Activated T-helper 17 cell treated with anti-CD3 and anti-CD28 coated beads, Interleukin-2, amount 50 U/mL, for 72 hours (primary cell): ENCODE measurements at regions not wholly inside any gene's neighbourhood (a gene's known extent, or its start where the extent isn't known, plus 50 kb on each side); places are given as distances from the start of the nearest gene placed in this dataset.

ENCODE experiments used
- ATAC-seq: fragments of 150-1000 bp; cut with Tn5 transposase; replicated peaks from 2 replicates; pipeline ENCODE4 v1.10.0; 2021; ENCODE audit warnings: mild to moderate bottlenecking, moderate library complexity
- H3K27ac Mint-ChIP-seq: one replicate; pipeline ENCODE4 v1.8.0; 2022; ENCODE audit warnings: mixed read lengths
- H3K27me3 Mint-ChIP-seq: one replicate; pipeline ENCODE4 v1.8.0; 2022; ENCODE audit warnings: mixed read lengths
- H3K36me3 Mint-ChIP-seq: one replicate; pipeline ENCODE4 v1.8.0; 2022; ENCODE audit warnings: low read depth, mild to moderate bottlenecking, mixed read lengths
- H3K4me1 Mint-ChIP-seq: one replicate; pipeline ENCODE4 v1.8.0; 2022; ENCODE audit warnings: mixed read lengths
- H3K4me3 Mint-ChIP-seq: one replicate; pipeline ENCODE4 v1.8.0; 2022; ENCODE audit warnings: mild to moderate bottlenecking, mixed read lengths
- H3K9me3 Mint-ChIP-seq: one replicate; pipeline ENCODE4 v1.8.0; 2022; ENCODE audit warnings: mixed read lengths

GRCh38 chr12:58139894-58140293 is 198.5 kb downstream of the ATP23 start:
- no peaks in the 10 kb centered on the region for H3K4me1 Mint-ChIP-seq
- H3K27ac Mint-ChIP-seq = no peak overlapping the region
- no peaks in the 10 kb centered on the region for H3K9me3 Mint-ChIP-seq
- H3K27me3 Mint-ChIP-seq = peaks cover 7% of the 10 kb centered on the region
- no peaks in the 10 kb centered on the region for H3K36me3 Mint-ChIP-seq
- ATAC-seq = no peak
- no peak overlapping the region for H3K4me3 Mint-ChIP-seq

- H3K27me3 Mint-ChIP-seq = peaks cover 7% of the 10 kb centered on the region
- no peaks in the 10 kb centered on the region for H3K9me3 Mint-ChIP-seq
- H3K27ac Mint-ChIP-seq = no peak overlapping the region
- no peak for ATAC-seq
- no peaks in the 10 kb centered on the region for H3K36me3 Mint-ChIP-seq
- H3K4me1 Mint-ChIP-seq = no peaks in the 10 kb centered on the region
- no peak overlapping the region for H3K4me3 Mint-ChIP-seq
Observed at GRCh38 chr12:58140395-58140794, 199.0 kb downstream of the ATP23 start.

- no peaks in the 10 kb centered on the region for H3K4me1 Mint-ChIP-seq
- ATAC-seq = no peak
- no peak overlapping the region for H3K27ac Mint-ChIP-seq
- no peaks in the 10 kb centered on the region for H3K36me3 Mint-ChIP-seq
- no peak overlapping the region for H3K4me3 Mint-ChIP-seq
- H3K27me3 Mint-ChIP-seq = peaks cover 13% of the 10 kb centered on the region
- no peaks in the 10 kb centered on the region for H3K9me3 Mint-ChIP-seq
Observed at GRCh38 chr12:58142991-58143390, 201.6 kb downstream of the ATP23 start.

- H3K27me3 Mint-ChIP-seq = peaks cover 13% of the 10 kb centered on the region
- H3K4me3 Mint-ChIP-seq = no peak overlapping the region
- H3K9me3 Mint-ChIP-seq = no peaks in the 10 kb centered on the region
- H3K36me3 Mint-ChIP-seq = no peaks in the 10 kb centered on the region
- no peak overlapping the region for H3K27ac Mint-ChIP-seq
- H3K4me1 Mint-ChIP-seq = no peaks in the 10 kb centered on the region
- no peak for ATAC-seq
Observed at GRCh38 chr12:58143498-58143995, 202.2 kb downstream of the ATP23 start.

GRCh38 chr12:58148405-58148804 is 207.0 kb downstream of the ATP23 start:
- Mint-ChIP-seq H3K36me3 (no peaks in the 10 kb centered on the region), H3K27ac (no peak overlapping the region), H3K9me3 (no peaks in the 10 kb centered on the region), H3K27me3 (peaks cover 14% of the 10 kb centered on the region), H3K4me3 (no peak overlapping the region), H3K4me1 (no peaks in the 10 kb centered on the region)
- ATAC-seq = no peak

GRCh38 chr12:58148976-58149375 is 207.6 kb downstream of the ATP23 start:
- Mint-ChIP-seq H3K4me1 (no peaks in the 10 kb centered on the region), H3K4me3 (no peak overlapping the region), H3K36me3 (no peaks in the 10 kb centered on the region), H3K9me3 (no peaks in the 10 kb centered on the region), H3K27ac (no peak overlapping the region), H3K27me3 (peaks cover 18% of the 10 kb centered on the region)
- no peak for ATAC-seq

GRCh38 chr12:58154359-58154758 is 213.0 kb downstream of the ATP23 start:
- Mint-ChIP-seq H3K27ac (no peak overlapping the region), H3K27me3 (peaks cover 29% of the 10 kb centered on the region), H3K4me1 (no peaks in the 10 kb centered on the region), H3K9me3 (no peaks in the 10 kb centered on the region), H3K36me3 (no peaks in the 10 kb centered on the region), H3K4me3 (no peak overlapping the region)
- no peak for ATAC-seq

- Mint-ChIP-seq H3K9me3 (no peaks in the 10 kb centered on the region), H3K4me1 (no peaks in the 10 kb centered on the region), H3K36me3 (no peaks in the 10 kb centered on the region), H3K4me3 (no peak overlapping the region), H3K27me3 (peaks cover 29% of the 10 kb centered on the region), H3K27ac (no peak overlapping the region)
- ATAC-seq = no peak
Observed at GRCh38 chr12:58156697-58157096, 215.3 kb downstream of the ATP23 start.

GRCh38 chr12:58159941-58160340 is 218.6 kb downstream of the ATP23 start:
- H3K4me3 Mint-ChIP-seq = no peak overlapping the region
- no peak overlapping the region for H3K27ac Mint-ChIP-seq
- H3K9me3 Mint-ChIP-seq = no peaks in the 10 kb centered on the region
- H3K36me3 Mint-ChIP-seq = no peaks in the 10 kb centered on the region
- ATAC-seq = no peak
- no peaks in the 10 kb centered on the region for H3K4me1 Mint-ChIP-seq
- peaks cover 24% of the 10 kb centered on the region for H3K27me3 Mint-ChIP-seq

- no peaks in the 10 kb centered on the region for H3K4me1 Mint-ChIP-seq
- H3K9me3 Mint-ChIP-seq = no peaks in the 10 kb centered on the region
- no peak for ATAC-seq
- H3K4me3 Mint-ChIP-seq = no peak overlapping the region
- peaks cover 20% of the 10 kb centered on the region for H3K27me3 Mint-ChIP-seq
- no peaks in the 10 kb centered on the region for H3K36me3 Mint-ChIP-seq
- H3K27ac Mint-ChIP-seq = no peak overlapping the region
Observed at GRCh38 chr12:58161773-58162172, 220.4 kb downstream of the ATP23 start.

GRCh38 chr12:58163021-58163420 is 221.7 kb downstream of the ATP23 start:
- Mint-ChIP-seq H3K27me3 (peaks cover 15% of the 10 kb centered on the region), H3K4me1 (no peaks in the 10 kb centered on the region), H3K4me3 (no peak overlapping the region), H3K27ac (no peak overlapping the region), H3K9me3 (no peaks in the 10 kb centered on the region), H3K36me3 (no peaks in the 10 kb centered on the region)
- ATAC-seq = no peak

- no peak for ATAC-seq
- no peak overlapping the region for H3K27ac Mint-ChIP-seq
- no peaks in the 10 kb centered on the region for H3K9me3 Mint-ChIP-seq
- H3K36me3 Mint-ChIP-seq = no peaks in the 10 kb centered on the region
- no peak overlapping the region for H3K4me3 Mint-ChIP-seq
- H3K27me3 Mint-ChIP-seq = peaks cover 13% of the 10 kb centered on the region
- no peaks in the 10 kb centered on the region for H3K4me1 Mint-ChIP-seq
Observed at GRCh38 chr12:58166643-58167042, 225.3 kb downstream of the ATP23 start.

- peaks cover 17% of the 10 kb centered on the region for H3K27me3 Mint-ChIP-seq
- H3K4me1 Mint-ChIP-seq = no peaks in the 10 kb centered on the region
- no peak overlapping the region for H3K4me3 Mint-ChIP-seq
- no peaks in the 10 kb centered on the region for H3K36me3 Mint-ChIP-seq
- H3K27ac Mint-ChIP-seq = no peak overlapping the region
- no peaks in the 10 kb centered on the region for H3K9me3 Mint-ChIP-seq
- no peak for ATAC-seq
Observed at GRCh38 chr12:58167622-58168021, 226.3 kb downstream of the ATP23 start.

- Mint-ChIP-seq H3K36me3 (no peaks in the 10 kb centered on the region), H3K9me3 (no peaks in the 10 kb centered on the region), H3K27me3 (peaks cover 15% of the 10 kb centered on the region), H3K4me1 (no peaks in the 10 kb centered on the region), H3K27ac (no peak overlapping the region), H3K4me3 (no peak overlapping the region)
- ATAC-seq = no peak
Observed at GRCh38 chr12:58169826-58170225, 228.5 kb downstream of the ATP23 start.

GRCh38 chr12:58171914-58172313 is 230.5 kb downstream of the ATP23 start:
- no peak for ATAC-seq
- H3K36me3 Mint-ChIP-seq = no peaks in the 10 kb centered on the region
- H3K9me3 Mint-ChIP-seq = no peaks in the 10 kb centered on the region
- no peak overlapping the region for H3K4me3 Mint-ChIP-seq
- no peaks in the 10 kb centered on the region for H3K4me1 Mint-ChIP-seq
- peaks cover 27% of the 10 kb centered on the region for H3K27me3 Mint-ChIP-seq
- no peak overlapping the region for H3K27ac Mint-ChIP-seq

GRCh38 chr12:58172433-58173073 is 231.2 kb downstream of the ATP23 start:
- Mint-ChIP-seq H3K27ac (no peak overlapping the region), H3K4me1 (no peaks in the 10 kb centered on the region), H3K9me3 (no peaks in the 10 kb centered on the region), H3K4me3 (no peak overlapping the region), H3K36me3 (no peaks in the 10 kb centered on the region), H3K27me3 (peaks cover 33% of the 10 kb centered on the region)
- ATAC-seq = no peak
